ENCODE measurements at regions not wholly inside any gene's neighbourhood (a gene's known extent, or its start where the extent isn't known, plus 50 kb on each side); places are given as distances from the start of the nearest gene placed in this dataset.

DNA sequence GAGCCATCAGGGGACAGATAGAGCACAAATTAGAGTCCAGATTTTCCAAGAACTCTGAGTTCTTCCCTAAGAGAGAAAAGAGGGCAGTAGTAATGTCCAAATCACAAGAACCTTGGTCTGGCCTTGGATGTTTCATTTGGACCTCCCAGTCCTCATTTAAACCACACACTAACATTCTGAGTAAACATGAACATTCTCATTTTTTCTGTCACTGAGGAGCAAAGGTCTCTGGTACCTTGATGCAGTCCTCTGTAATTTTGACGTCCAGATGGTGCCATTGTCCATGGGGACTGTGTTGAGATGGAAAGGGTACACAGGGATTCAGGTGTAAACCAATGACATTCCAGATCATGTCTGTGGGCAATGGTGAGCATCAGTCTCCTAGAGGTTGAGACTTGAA is 225.4 kb upstream of the PHYHIPL start:
- Histone ChIP-seq H3K9me3 (ENCODE audit: control insufficient read depth in 4 of 4, insufficient read depth in 3 of 4, low read length in 3 of 4) (peaks cover 0 to 3% (median 0%) of the 10 kb centered on the region in 4 donors), H3K36me3 (ENCODE audit: control insufficient read depth in 4 of 4, insufficient read depth in 4 of 4, low read length in 4 of 4) (no peaks in the 10 kb centered on the region), H3K27me3 (ENCODE audit: control insufficient read depth in 3 of 3, insufficient read depth in 3 of 3, low read length in 2 of 3) (no peaks in the 10 kb centered on the region), H3K9ac (ENCODE audit: insufficient read depth in 1 of 2, low read length in 2 of 2) (no peak overlapping the region), H3K4me3 (no peak overlapping the region), H3K4me1 (ENCODE audit: control insufficient read depth in 5 of 5, insufficient read depth in 5 of 5, low read length in 5 of 5) (no peaks in the 10 kb centered on the region), H3K27ac (ENCODE audit: low read depth in 1 of 2, low read length in 1 of 2) (no peak overlapping the region)
- ATAC-seq (ENCODE audit: insufficient read depth, low FRiP score), result no peak
- WGBS, 2 donors, result 63 to 68% methylated on average over 1 of the region's 1 CpG
- no peak for TF ChIP-seq CTCF (IDR thresholded peaks at IDR 0.05; ENCODE audit: control extremely low read depth, extremely low read depth)
- DNase-seq, result no peak

- DNase-seq (no peak), ATAC-seq (ENCODE audit: insufficient read depth, low FRiP score) (no peak)
- H3K27ac ChIP-seq (ENCODE audit: low read depth in 1 of 2, low read length in 1 of 2), result no peak overlapping the region
- no peak overlapping the region for H3K9ac ChIP-seq (ENCODE audit: insufficient read depth in 1 of 2, low read length in 2 of 2)
- no peaks in the 10 kb centered on the region for H3K27me3 ChIP-seq (ENCODE audit: control insufficient read depth in 3 of 3, insufficient read depth in 3 of 3, low read length in 2 of 3)
- no peaks in the 10 kb centered on the region for H3K36me3 ChIP-seq (ENCODE audit: control insufficient read depth in 4 of 4, insufficient read depth in 4 of 4, low read length in 4 of 4)
- no peaks in the 10 kb centered on the region for H3K4me1 ChIP-seq (ENCODE audit: control insufficient read depth in 5 of 5, insufficient read depth in 5 of 5, low read length in 5 of 5)
- no peaks in the 10 kb centered on the region for H3K9me3 ChIP-seq (ENCODE audit: control insufficient read depth in 4 of 4, insufficient read depth in 3 of 4, low read length in 3 of 4)
- no peak for TF ChIP-seq CTCF (IDR thresholded peaks at IDR 0.05; ENCODE audit: control extremely low read depth, extremely low read depth)
- no peak overlapping the region for H3K4me3 ChIP-seq
- 74 to 78% methylated on average over 5 of the region's 5 CpGs for WGBS, 2 donors
Observed at GRCh38 chr10:58951746-58952145, 224.7 kb upstream of the PHYHIPL start.

DNA sequence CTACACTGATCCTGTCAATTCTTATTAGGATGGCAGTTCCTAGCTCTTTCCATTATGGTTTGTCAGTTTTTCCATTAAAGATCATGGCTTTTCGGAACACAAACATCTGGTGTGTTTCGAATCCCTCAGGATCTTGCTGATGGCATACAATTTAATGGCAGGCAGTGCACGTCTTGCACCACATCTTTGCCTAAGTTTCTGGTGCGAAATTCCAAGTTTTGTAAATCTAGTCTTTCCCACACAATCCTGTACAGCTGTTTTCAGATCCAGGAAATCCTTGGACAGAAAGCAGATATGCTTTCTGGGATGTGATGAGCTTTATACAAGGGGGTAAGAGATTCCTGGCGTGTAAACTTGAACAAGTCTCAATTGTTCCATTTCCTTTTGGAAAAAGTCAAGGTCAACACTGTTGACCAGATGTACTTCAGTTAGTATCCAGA is 224.3 kb upstream of the PHYHIPL start:
- Histone ChIP-seq H3K36me3 (ENCODE audit: control insufficient read depth in 4 of 4, insufficient read depth in 4 of 4, low read length in 4 of 4) (no peaks in the 10 kb centered on the region), H3K27ac (ENCODE audit: low read depth in 1 of 2, low read length in 1 of 2) (no peak overlapping the region), H3K9ac (ENCODE audit: insufficient read depth in 1 of 2, low read length in 2 of 2) (no peak overlapping the region), H3K9me3 (ENCODE audit: control insufficient read depth in 4 of 4, insufficient read depth in 3 of 4, low read length in 3 of 4) (no peaks in the 10 kb centered on the region), H3K27me3 (ENCODE audit: control insufficient read depth in 3 of 3, insufficient read depth in 3 of 3, low read length in 2 of 3) (no peaks in the 10 kb centered on the region), H3K4me3 (no peak overlapping the region), H3K4me1 (ENCODE audit: control insufficient read depth in 5 of 5, insufficient read depth in 5 of 5, low read length in 5 of 5) (no peaks in the 10 kb centered on the region)
- no peak for TF ChIP-seq CTCF (IDR thresholded peaks at IDR 0.05; ENCODE audit: control extremely low read depth, extremely low read depth)
- no peak for DNase-seq
- 52 to 70% methylated on average over 5 of the region's 5 CpGs for WGBS, 2 donors
- ATAC-seq (ENCODE audit: insufficient read depth, low FRiP score), result peak; percentile 4

DNA sequence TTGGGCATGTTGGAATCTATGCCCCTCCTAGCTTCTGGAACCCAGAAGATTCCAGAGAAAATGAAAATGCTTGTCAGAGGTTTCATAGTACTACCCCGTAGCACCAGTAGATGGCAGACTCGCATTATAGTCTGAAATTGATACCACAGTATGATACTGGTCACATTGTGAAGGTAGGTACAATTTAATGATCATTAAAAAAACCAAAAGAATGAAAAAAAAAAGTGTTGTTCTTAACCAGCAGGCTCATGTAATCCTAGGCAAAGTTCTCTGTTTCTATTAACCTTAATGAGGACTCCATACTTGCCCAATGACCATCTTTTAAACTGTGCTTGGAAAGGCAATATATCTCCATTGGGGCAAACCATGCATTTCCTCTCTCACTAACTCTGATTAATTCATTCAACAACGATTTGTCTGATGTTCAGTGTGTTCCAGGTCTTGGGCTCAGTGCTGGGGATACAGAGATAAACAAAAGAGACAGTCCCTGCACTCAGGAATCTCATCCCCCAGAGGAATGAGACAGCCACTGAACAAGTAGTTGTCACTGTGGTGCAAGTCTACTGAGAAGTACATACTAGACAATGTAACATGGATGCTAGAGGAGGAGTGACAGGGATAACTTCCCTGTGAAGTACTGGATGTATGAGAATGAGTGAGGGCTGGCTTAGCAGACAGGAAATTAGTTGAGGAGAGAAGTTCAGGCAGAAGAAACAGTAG is 223.5 kb upstream of the PHYHIPL start:
- WGBS, 2 donors, result 4 to 10% methylated on average over 3 of the region's 3 CpGs
- Histone ChIP-seq H3K36me3 (ENCODE audit: control insufficient read depth in 4 of 4, insufficient read depth in 4 of 4, low read length in 4 of 4) (no peaks in the 10 kb centered on the region), H3K9me3 (ENCODE audit: control insufficient read depth in 4 of 4, insufficient read depth in 3 of 4, low read length in 3 of 4) (no peaks in the 10 kb centered on the region), H3K27ac (ENCODE audit: low read depth in 1 of 2, low read length in 1 of 2) (no peak overlapping the region), H3K4me1 (ENCODE audit: control insufficient read depth in 5 of 5, insufficient read depth in 5 of 5, low read length in 5 of 5) (no peaks in the 10 kb centered on the region), H3K4me3 (no peak overlapping the region), H3K9ac (ENCODE audit: insufficient read depth in 1 of 2, low read length in 2 of 2) (no peak overlapping the region), H3K27me3 (ENCODE audit: control insufficient read depth in 3 of 3, insufficient read depth in 3 of 3, low read length in 2 of 3) (no peaks in the 10 kb centered on the region)
- TF ChIP-seq CTCF (IDR thresholded peaks at IDR 0.05; ENCODE audit: control extremely low read depth, extremely low read depth), result peak; percentile 28
- peak; percentile 64 for ATAC-seq (ENCODE audit: insufficient read depth, low FRiP score)
- DNase-seq, result peak; percentile 25 to 71 (median 70)

Data from lung (tissue), 11 donors.